ENCODE measurements at regions not wholly inside any gene's neighbourhood (a gene's known extent, or its start where the extent isn't known, plus 50 kb on each side); places are given as distances from the start of the nearest gene placed in this dataset.

GRCh38 chr10:31614611-31615010 is 295.6 kb downstream of the ZEB1 start:
- H3K36me3 Mint-ChIP-seq (ENCODE audit: low read depth) = no peaks in the 10 kb centered on the region
- no peak overlapping the region for H3K27ac Mint-ChIP-seq

GRCh38 chr10:31612082-31612481 is 293.1 kb downstream of the ZEB1 start:
- DNase-seq = no peak
- Mint-ChIP-seq H3K9me3 (peaks cover 5% of the 10 kb centered on the region), H3K27ac (no peak overlapping the region), H3K4me3 (no peak overlapping the region), H3K27me3 (peaks cover 26% of the 10 kb centered on the region), H3K4me1 (no peaks in the 10 kb centered on the region), H3K36me3 (ENCODE audit: low read depth) (no peaks in the 10 kb centered on the region)
- intact Hi-C loops (cut with micrococcal nuclease) = no loop called here

More at GRCh38 chr10:31614611-31615010, 295.6 kb downstream of the ZEB1 start:
- Mint-ChIP-seq H3K9me3 (peaks cover 5% of the 10 kb centered on the region), H3K4me1 (no peaks in the 10 kb centered on the region), H3K27me3 (peaks cover 19% of the 10 kb centered on the region), H3K4me3 (no peak overlapping the region)
- intact Hi-C loops (cut with micrococcal nuclease) = no loop called here
- no peak for DNase-seq

GRCh38 chr10:31611161-31611560 is 292.1 kb downstream of the ZEB1 start:
- Mint-ChIP-seq H3K9me3 (peaks cover 5% of the 10 kb centered on the region), H3K27ac (no peak overlapping the region), H3K4me3 (no peak overlapping the region), H3K27me3 (peaks cover 26% of the 10 kb centered on the region), H3K36me3 (ENCODE audit: low read depth) (no peaks in the 10 kb centered on the region), H3K4me1 (no peaks in the 10 kb centered on the region)
- intact Hi-C loops (cut with micrococcal nuclease) = no loop called here
- DNase-seq = no peak

- H3K27ac Mint-ChIP-seq = no peak overlapping the region
- DNase-seq = no peak
- no peak overlapping the region for H3K4me3 Mint-ChIP-seq
- no peaks in the 10 kb centered on the region for H3K36me3 Mint-ChIP-seq (ENCODE audit: low read depth)
- H3K4me1 Mint-ChIP-seq = peaks cover 8% of the 10 kb centered on the region
- intact Hi-C loops (cut with micrococcal nuclease) = loop anchor here (10.0 kb wide), 2 partner anchors 823 to 1173 kb away; partner anchors contain the start of gene MAP3K8
- H3K27me3 Mint-ChIP-seq = peaks cover 21% of the 10 kb centered on the region
- H3K9me3 Mint-ChIP-seq = no peaks in the 10 kb centered on the region
Measured at GRCh38 chr10:31607481-31607880, 288.5 kb downstream of the ZEB1 start.

- Mint-ChIP-seq H3K9me3 (no peaks in the 10 kb centered on the region), H3K27ac (no peak overlapping the region), H3K27me3 (peaks cover 19% of the 10 kb centered on the region), H3K4me3 (no peak overlapping the region), H3K36me3 (ENCODE audit: low read depth) (no peaks in the 10 kb centered on the region), H3K4me1 (peaks cover 8% of the 10 kb centered on the region)
- no peak for DNase-seq
- intact Hi-C loops (cut with micrococcal nuclease) = loop anchor here (10.0 kb wide), 2 partner anchors 822 to 1172 kb away; partner anchors contain the start of gene MAP3K8
Measured at GRCh38 chr10:31606841-31607240, 287.8 kb downstream of the ZEB1 start.

- Mint-ChIP-seq H3K27me3 (peaks cover 14% of the 10 kb centered on the region), H3K4me3 (no peak overlapping the region), H3K36me3 (ENCODE audit: low read depth) (no peaks in the 10 kb centered on the region), H3K27ac (no peak overlapping the region), H3K4me1 (peaks cover 13% of the 10 kb centered on the region), H3K9me3 (no peaks in the 10 kb centered on the region)
- intact Hi-C loops (cut with micrococcal nuclease) = loop anchor here (10.0 kb wide), 2 partner anchors 821 to 1171 kb away; partner anchors contain the start of gene MAP3K8
- DNase-seq = no peak
Measured at GRCh38 chr10:31605861-31606525, 287.0 kb downstream of the ZEB1 start.

- no peak for DNase-seq
- H3K36me3 Mint-ChIP-seq (ENCODE audit: low read depth) = no peaks in the 10 kb centered on the region
- intact Hi-C loops (cut with micrococcal nuclease) = loop anchor here (10.0 kb wide), 2 partner anchors 821 to 1171 kb away; partner anchors contain the start of gene MAP3K8
- H3K27me3 Mint-ChIP-seq = peaks cover 12% of the 10 kb centered on the region
- H3K27ac Mint-ChIP-seq = no peak overlapping the region
- peaks cover 18% of the 10 kb centered on the region for H3K4me1 Mint-ChIP-seq
- no peaks in the 10 kb centered on the region for H3K9me3 Mint-ChIP-seq
- no peak overlapping the region for H3K4me3 Mint-ChIP-seq
Measured at GRCh38 chr10:31605426-31605825, 286.4 kb downstream of the ZEB1 start.

- intact Hi-C loops (cut with micrococcal nuclease) = loop anchor here (5.0 to 10.0 kb wide), 3 partner anchors 103 to 1170 kb away; partner anchors contain the start of gene MAP3K8
- Mint-ChIP-seq H3K4me3 (peak overlapping the region; percentile 88), H3K27ac (no peak overlapping the region), H3K36me3 (ENCODE audit: low read depth) (no peaks in the 10 kb centered on the region), H3K9me3 (no peaks in the 10 kb centered on the region), H3K4me1 (peaks cover 24% of the 10 kb centered on the region), H3K27me3 (peaks cover 7% of the 10 kb centered on the region)
- no peak for DNase-seq
Measured at GRCh38 chr10:31604646-31605170, 285.7 kb downstream of the ZEB1 start.

- Mint-ChIP-seq H3K4me3 (peak overlapping the region; percentile 88), H3K27me3 (peaks cover 5% of the 10 kb centered on the region), H3K36me3 (ENCODE audit: low read depth) (no peaks in the 10 kb centered on the region), H3K27ac (no peak overlapping the region), H3K4me1 (peaks cover 26% of the 10 kb centered on the region), H3K9me3 (no peaks in the 10 kb centered on the region)
- DNase-seq = no peak
- intact Hi-C loops (cut with micrococcal nuclease) = loop anchor here (5.0 to 10.0 kb wide), 3 partner anchors 103 to 1169 kb away; partner anchors contain the start of gene MAP3K8
Measured at GRCh38 chr10:31604096-31604495, 285.1 kb downstream of the ZEB1 start.

GRCh38 chr10:31603235-31604087 is 284.4 kb downstream of the ZEB1 start:
- no peaks in the 10 kb centered on the region for H3K9me3 Mint-ChIP-seq
- H3K27me3 Mint-ChIP-seq = peaks cover 3% of the 10 kb centered on the region
- no peaks in the 10 kb centered on the region for H3K36me3 Mint-ChIP-seq (ENCODE audit: low read depth)
- peak overlapping the region; percentile 88 for H3K4me3 Mint-ChIP-seq
- DNase-seq = peak; percentile 95
- H3K27ac Mint-ChIP-seq = no peak overlapping the region
- intact Hi-C loops (cut with micrococcal nuclease) = loop anchor here (1.0 to 10.0 kb wide), 6 partner anchors 104 to 1169 kb away; partner anchors contain the start of genes MAP3K8 and ZEB1
- peaks cover 26% of the 10 kb centered on the region for H3K4me1 Mint-ChIP-seq

- peaks cover 1% of the 10 kb centered on the region for H3K27me3 Mint-ChIP-seq
- peak overlapping the region; percentile 88 for H3K4me3 Mint-ChIP-seq
- no peaks in the 10 kb centered on the region for H3K36me3 Mint-ChIP-seq (ENCODE audit: low read depth)
- DNase-seq = no peak
- peaks cover 26% of the 10 kb centered on the region for H3K4me1 Mint-ChIP-seq
- no peak overlapping the region for H3K27ac Mint-ChIP-seq
- H3K9me3 Mint-ChIP-seq = no peaks in the 10 kb centered on the region
- intact Hi-C loops (cut with micrococcal nuclease) = loop anchor here (1.0 to 10.0 kb wide), 6 partner anchors 105 to 1168 kb away; partner anchors contain the start of genes MAP3K8 and ZEB1
Measured at GRCh38 chr10:31602541-31603234, 283.7 kb downstream of the ZEB1 start.

GRCh38 chr10:31601136-31601535 is 282.1 kb downstream of the ZEB1 start:
- no peak for DNase-seq
- no peaks in the 10 kb centered on the region for H3K36me3 Mint-ChIP-seq (ENCODE audit: low read depth)
- H3K4me3 Mint-ChIP-seq = no peak overlapping the region
- intact Hi-C loops (cut with micrococcal nuclease) = loop anchor here (5.0 to 10.0 kb wide), 3 partner anchors 106 to 1166 kb away; partner anchors contain the start of gene MAP3K8
- no peaks in the 10 kb centered on the region for H3K9me3 Mint-ChIP-seq
- H3K4me1 Mint-ChIP-seq = peaks cover 26% of the 10 kb centered on the region
- no peak overlapping the region for H3K27ac Mint-ChIP-seq
- peaks cover 1% of the 10 kb centered on the region for H3K27me3 Mint-ChIP-seq
